Eye (tissue), 1 donor: ENCODE measurements at regions not wholly inside any gene's neighbourhood (a gene's known extent, or its start where the extent isn't known, plus 50 kb on each side); places are given as distances from the start of the nearest gene placed in this dataset.

Experiments
- DNase-seq: peaks from one replicate; pipeline ENCODE4 v3.0.0-alpha.2; 2015

GRCh38 chr12:97276661-97277429, 185.8 kb upstream of the RMST start:
- DNase-seq: no peak

- no peak for DNase-seq
These were observed 179.3 kb upstream of the RMST start for GRCh38 chr12:97283297-97283696.

- no peak for DNase-seq
These were observed 174.1 kb upstream of the RMST start for GRCh38 chr12:97288531-97288930.

GRCh38 chr12:97292588-97292987, 170.0 kb upstream of the RMST start:
- no peak for DNase-seq

GRCh38 chr12:97293541-97293940, 169.1 kb upstream of the RMST start:
- DNase-seq: no peak

- no peak for DNase-seq
These were observed 162.8 kb upstream of the RMST start for GRCh38 chr12:97299847-97300246.

GRCh38 chr12:97300431-97300830, 162.2 kb upstream of the RMST start:
- DNase-seq: no peak

GRCh38 chr12:97300891-97301290, 161.7 kb upstream of the RMST start:
- no peak for DNase-seq

- DNase-seq: no peak
These were observed 161.0 kb upstream of the RMST start for GRCh38 chr12:97301576-97301975.

GRCh38 chr12:97305651-97306050, 157.0 kb upstream of the RMST start:
- DNase-seq: no peak

GRCh38 chr12:97306147-97306546, 156.5 kb upstream of the RMST start:
- DNase-seq: no peak

- DNase-seq: peak; percentile 72
These were observed 153.9 kb upstream of the RMST start for GRCh38 chr12:97308576-97309198.

- no peak for DNase-seq
These were observed 152.7 kb upstream of the RMST start for GRCh38 chr12:97309921-97310320.

GRCh38 chr12:97312570-97313135, 150.0 kb upstream of the RMST start:
- no peak for DNase-seq

- DNase-seq: no peak
These were observed 149.0 kb upstream of the RMST start for GRCh38 chr12:97313471-97314190.

- DNase-seq: no peak
These were observed 146.3 kb upstream of the RMST start for GRCh38 chr12:97316321-97316720.

GRCh38 chr12:97321621-97322020, 141.0 kb upstream of the RMST start:
- no peak for DNase-seq

GRCh38 chr12:97322388-97322787, 140.2 kb upstream of the RMST start:
- no peak for DNase-seq

- DNase-seq: no peak
These were observed 139.4 kb upstream of the RMST start for GRCh38 chr12:97323154-97323553.

- DNase-seq: no peak
These were observed 138.1 kb upstream of the RMST start for GRCh38 chr12:97324471-97324870.

- no peak for DNase-seq
These were observed 127.5 kb upstream of the RMST start for GRCh38 chr12:97335115-97335514.

- peak; percentile 54 for DNase-seq
These were observed 125.5 kb upstream of the RMST start for GRCh38 chr12:97336900-97337751.

- DNase-seq: no peak
These were observed 120.5 kb upstream of the RMST start for GRCh38 chr12:97342130-97342529.
